ENCODE measurements at regions not wholly inside any gene's neighbourhood (a gene's known extent, or its start where the extent isn't known, plus 50 kb on each side); places are given as distances from the start of the nearest gene placed in this dataset.
"Not testable (repeated sequence)": the region's sequence is repeated elsewhere in the genome, so short reads cannot be mapped to it uniquely, and the experiment has no call there.

- no peak for DNase-seq
- Histone ChIP-seq H3K36me3 (no peaks in the 10 kb centered on the region), H3K4me3 (ENCODE audit: low read depth, low read length) (no peak overlapping the region), H3K27ac (no peak overlapping the region), H3K27me3 (ENCODE audit: insufficient read depth, low read depth, severe bottlenecking) (no peaks in the 10 kb centered on the region), H3K9me3 (ENCODE audit: severe bottlenecking) (no peaks in the 10 kb centered on the region)
- no peak for TF ChIP-seq CTCF (IDR thresholded peaks at IDR 0.05; ENCODE audit: low read depth, low read length)
Observed at GRCh38 chr16:64343061-64343819, 778.6 kb downstream of the CDH11 start.

- not testable (repeated sequence) for H3K27me3 ChIP-seq (ENCODE audit: insufficient read depth, low read depth, severe bottlenecking); H3K36me3 ChIP-seq; H3K4me3 ChIP-seq (ENCODE audit: low read depth, low read length); H3K9me3 ChIP-seq (ENCODE audit: severe bottlenecking); DNase-seq; H3K27ac ChIP-seq
Observed at GRCh38 chr16:64341336-64341735, 780.5 kb downstream of the CDH11 start.

- no peak overlapping the region for H3K27ac ChIP-seq
- H3K36me3 ChIP-seq = no peaks in the 10 kb centered on the region
- TF ChIP-seq CTCF (IDR thresholded peaks at IDR 0.05; ENCODE audit: low read depth, low read length) = no peak
- peaks cover under 1% of the 10 kb centered on the region for H3K9me3 ChIP-seq (ENCODE audit: severe bottlenecking)
- H3K27me3 ChIP-seq (ENCODE audit: insufficient read depth, low read depth, severe bottlenecking) = no peaks in the 10 kb centered on the region
- DNase-seq = no peak
- H3K4me3 ChIP-seq (ENCODE audit: low read depth, low read length) = no peak overlapping the region
Observed at GRCh38 chr16:64339052-64339770, 782.7 kb downstream of the CDH11 start.

- H3K27me3 ChIP-seq (ENCODE audit: insufficient read depth, low read depth, severe bottlenecking) = no peaks in the 10 kb centered on the region
- no peak overlapping the region for H3K4me3 ChIP-seq (ENCODE audit: low read depth, low read length)
- no peak for DNase-seq
- TF ChIP-seq CTCF (IDR thresholded peaks at IDR 0.05; ENCODE audit: low read depth, low read length) = no peak
- H3K36me3 ChIP-seq = no peaks in the 10 kb centered on the region
- no peaks in the 10 kb centered on the region for H3K9me3 ChIP-seq (ENCODE audit: severe bottlenecking)
- H3K27ac ChIP-seq = no peak overlapping the region
Observed at GRCh38 chr16:64321881-64322280, 800.0 kb downstream of the CDH11 start.

GRCh38 chr16:64321066-64321465, 800.8 kb downstream of the CDH11 start:
- Histone ChIP-seq H3K9me3 (ENCODE audit: severe bottlenecking) (no peaks in the 10 kb centered on the region), H3K4me3 (ENCODE audit: low read depth, low read length) (no peak overlapping the region), H3K36me3 (no peaks in the 10 kb centered on the region), H3K27me3 (ENCODE audit: insufficient read depth, low read depth, severe bottlenecking) (no peaks in the 10 kb centered on the region), H3K27ac (no peak overlapping the region)
- no peak for TF ChIP-seq CTCF (IDR thresholded peaks at IDR 0.05; ENCODE audit: low read depth, low read length)
- no peak for DNase-seq

GRCh38 chr16:64317601-64318000, 804.3 kb downstream of the CDH11 start:
- DNase-seq = no peak
- no peak for TF ChIP-seq CTCF (IDR thresholded peaks at IDR 0.05; ENCODE audit: low read depth, low read length)
- Histone ChIP-seq H3K9me3 (ENCODE audit: severe bottlenecking) (no peaks in the 10 kb centered on the region), H3K36me3 (no peaks in the 10 kb centered on the region), H3K4me3 (ENCODE audit: low read depth, low read length) (no peak overlapping the region), H3K27ac (no peak overlapping the region), H3K27me3 (ENCODE audit: insufficient read depth, low read depth, severe bottlenecking) (no peaks in the 10 kb centered on the region)
